Vagina (tissue), 2 donors: ENCODE measurements at regions not wholly inside any gene's neighbourhood (a gene's known extent, or its start where the extent isn't known, plus 50 kb on each side); places are given as distances from the start of the nearest gene placed in this dataset.

Experiments
- DNase-seq, 2 donors: peaks; one replicate each; pipeline ENCODE4 v3.0.0-alpha.2; 2017; ENCODE audit errors: extremely low spot score in 2 of 2
- H3K27ac ChIP-seq: fragments of 200-600 bp; sonication (generic); one replicate; pipeline ENCODE4 v1.5.1; 2019
- H3K27me3 ChIP-seq: fragments of 200-600 bp; sonication (generic); one replicate; pipeline ENCODE4 v1.5.1; 2019
- H3K36me3 ChIP-seq, 2 donors: fragments of 200-600 bp; sonication (generic); one replicate each; pipeline ENCODE4 v1.5.1; 2017 to 2019
- H3K4me1 ChIP-seq: fragments of 200-600 bp; sonication (generic); one replicate; pipeline ENCODE4 v1.5.1; 2019
- H3K4me3 ChIP-seq, 2 donors: fragments of 200-600 bp; sonication (generic); 1 replicate in 1 of 2; 2 replicates in 1 of 2; pipeline ENCODE4 v1.5.1; 2016 to 2019
- H3K9me3 ChIP-seq: fragments of 200-600 bp; sonication (generic); one replicate; pipeline ENCODE4 v1.5.1; 2019
- POLR2A ChIP-seq, 2 donors: fragments of 450-650 bp; IDR thresholded peaks; one replicate each; pipeline ENCODE4 v1.6.1; 2017; ENCODE audit warnings: antibody characterized with exemption in 2 of 2, mild to moderate bottlenecking in 2 of 2, moderate library complexity in 2 of 2
- POLR2AphosphoS5 ChIP-seq, 2 donors: sonication (generic); formaldehyde crosslinking; IDR thresholded peaks; one replicate each; pipeline ENCODE4 v1.9.0; 2017; ENCODE audit warnings: antibody characterized with exemption in 2 of 2, mild to moderate bottlenecking in 2 of 2, low read depth in 1 of 2; ENCODE audit not compliant: insufficient read depth in 1 of 2
- intact Hi-C: fragments of 100-400 bp; cut with DNase I; formaldehyde crosslinking; loops from one replicate; pipeline ENCODE4 v1.15.1; 2023
- TF ChIP-seq, protein P1 (sequence below), 3 experiments: fragments of 450-650 bp in 2 of 3; fragments of 200-600 bp in 1 of 3; sonication (generic) in 1 of 3; IDR thresholded peaks; one replicate each; pipeline ENCODE4 v1.5.1; 2017 to 2019; ENCODE audit warnings: antibody characterized with exemption in 3 of 3, mild to moderate bottlenecking in 2 of 3, moderate library complexity in 2 of 3

DNA sequence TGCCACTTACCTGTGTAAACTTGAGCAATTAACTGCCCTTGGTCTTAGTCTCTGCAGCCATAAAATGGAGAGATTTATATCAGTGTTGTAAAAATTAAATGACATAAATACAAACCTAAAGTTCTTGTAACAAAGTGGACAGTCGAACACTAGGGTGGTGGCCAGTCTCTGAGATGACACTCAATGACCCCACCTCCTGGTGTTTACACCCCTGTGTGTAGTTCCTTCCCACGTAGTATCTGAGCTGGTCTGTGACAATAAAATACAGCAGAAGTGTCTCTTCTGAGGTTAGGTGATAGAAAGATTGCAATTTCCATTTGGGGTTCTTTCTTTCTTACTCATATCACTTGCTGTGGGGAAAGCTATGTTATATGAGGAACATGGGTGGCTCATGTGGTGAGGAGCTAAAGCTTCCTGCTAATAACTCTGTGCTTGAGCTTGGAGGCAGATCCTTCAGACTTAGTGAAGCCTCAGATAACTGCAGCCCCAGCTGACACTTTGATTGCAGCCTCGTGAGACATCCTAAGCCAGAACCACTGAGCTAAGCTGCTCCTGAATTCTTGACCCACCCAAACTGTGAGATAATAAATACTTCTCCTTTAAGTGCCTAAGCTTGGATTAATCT is 173.4 kb upstream of the CHD1 start:
- DNase-seq = no peak
- no peak overlapping the region for H3K4me3 ChIP-seq
- no peaks in the 10 kb centered on the region for H3K4me1 ChIP-seq
- H3K27ac ChIP-seq = no peak overlapping the region
- TF ChIP-seq POLR2AphosphoS5 (IDR thresholded peaks at IDR 0.05; ENCODE audit: insufficient read depth in 1 of 2, low read depth in 1 of 2) (no peak), POLR2A (IDR thresholded peaks at IDR 0.05) (no peak)
- TF ChIP-seq, protein P1, sequence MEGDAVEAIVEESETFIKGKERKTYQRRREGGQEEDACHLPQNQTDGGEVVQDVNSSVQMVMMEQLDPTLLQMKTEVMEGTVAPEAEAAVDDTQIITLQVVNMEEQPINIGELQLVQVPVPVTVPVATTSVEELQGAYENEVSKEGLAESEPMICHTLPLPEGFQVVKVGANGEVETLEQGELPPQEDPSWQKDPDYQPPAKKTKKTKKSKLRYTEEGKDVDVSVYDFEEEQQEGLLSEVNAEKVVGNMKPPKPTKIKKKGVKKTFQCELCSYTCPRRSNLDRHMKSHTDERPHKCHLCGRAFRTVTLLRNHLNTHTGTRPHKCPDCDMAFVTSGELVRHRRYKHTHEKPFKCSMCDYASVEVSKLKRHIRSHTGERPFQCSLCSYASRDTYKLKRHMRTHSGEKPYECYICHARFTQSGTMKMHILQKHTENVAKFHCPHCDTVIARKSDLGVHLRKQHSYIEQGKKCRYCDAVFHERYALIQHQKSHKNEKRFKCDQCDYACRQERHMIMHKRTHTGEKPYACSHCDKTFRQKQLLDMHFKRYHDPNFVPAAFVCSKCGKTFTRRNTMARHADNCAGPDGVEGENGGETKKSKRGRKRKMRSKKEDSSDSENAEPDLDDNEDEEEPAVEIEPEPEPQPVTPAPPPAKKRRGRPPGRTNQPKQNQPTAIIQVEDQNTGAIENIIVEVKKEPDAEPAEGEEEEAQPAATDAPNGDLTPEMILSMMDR (IDR thresholded peaks at IDR 0.05) = no peak
- no peaks in the 10 kb centered on the region for H3K9me3 ChIP-seq
- intact Hi-C loops = no loop called here
- no peaks in the 10 kb centered on the region for H3K36me3 ChIP-seq
- H3K27me3 ChIP-seq = no peaks in the 10 kb centered on the region

DNA sequence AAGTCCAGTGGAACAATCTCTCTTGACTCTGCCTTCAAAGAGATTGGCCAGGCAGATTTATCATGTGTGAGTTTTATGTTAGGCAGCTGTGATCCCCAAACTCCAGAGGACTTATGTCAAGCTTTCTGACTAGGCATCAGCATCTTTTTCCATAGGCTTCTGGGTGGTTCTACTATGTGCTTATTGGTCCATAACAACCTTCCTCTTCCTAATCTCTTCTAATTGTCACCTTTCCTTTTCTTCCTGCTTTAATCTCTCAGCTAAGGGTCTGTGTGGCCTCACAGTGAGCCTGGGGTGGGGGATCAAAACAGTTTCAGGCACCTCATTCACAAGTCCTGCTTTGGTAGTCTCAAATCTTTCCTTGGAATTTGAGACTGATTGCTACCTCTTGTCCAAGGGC is 170.9 kb upstream of the CHD1 start:
- TF ChIP-seq POLR2A (IDR thresholded peaks at IDR 0.05) (no peak), POLR2AphosphoS5 (IDR thresholded peaks at IDR 0.05; ENCODE audit: insufficient read depth in 1 of 2, low read depth in 1 of 2) (no peak)
- TF ChIP-seq, protein P1 (IDR thresholded peaks at IDR 0.05) = no peak

DNA sequence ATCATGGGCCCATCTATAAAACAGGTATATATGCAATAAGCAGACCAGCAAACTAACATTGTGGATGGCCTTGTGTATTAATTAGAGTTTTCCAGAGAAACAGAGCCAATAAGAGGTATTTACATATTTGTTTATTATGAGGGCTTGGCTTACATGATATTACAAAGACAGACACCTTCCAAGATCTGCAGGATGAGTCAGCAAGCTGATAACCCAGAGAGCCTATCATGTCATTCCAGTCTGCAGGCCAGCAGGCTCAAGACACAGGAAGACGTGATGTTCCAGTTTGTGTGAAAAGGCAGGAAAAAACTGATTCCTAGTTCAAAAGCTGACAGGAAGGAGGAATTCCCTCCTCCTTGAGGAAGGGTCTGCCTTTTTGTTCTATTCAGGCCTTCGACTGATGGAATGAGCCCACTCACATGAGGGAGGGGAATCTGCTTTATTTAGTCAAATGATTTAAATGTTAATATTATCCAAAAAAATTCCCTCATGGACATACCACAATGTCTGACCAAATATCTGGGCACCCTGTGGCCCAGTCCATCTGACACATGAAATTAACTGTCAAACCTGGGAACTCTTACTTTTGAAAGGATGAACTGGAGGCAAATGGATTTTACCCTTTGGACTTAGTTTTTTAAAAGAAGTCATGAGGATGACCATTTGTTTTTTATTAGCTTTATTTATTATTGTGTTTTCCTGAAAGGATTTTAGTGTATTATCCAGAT is 161.2 kb upstream of the CHD1 start:
- Histone ChIP-seq H3K9me3 (no peaks in the 10 kb centered on the region), H3K27me3 (no peaks in the 10 kb centered on the region), H3K27ac (no peak overlapping the region), H3K36me3 (no peaks in the 10 kb centered on the region), H3K4me1 (no peaks in the 10 kb centered on the region), H3K4me3 (no peak overlapping the region)
- DNase-seq = no peak
- TF ChIP-seq POLR2AphosphoS5 (IDR thresholded peaks at IDR 0.05; ENCODE audit: insufficient read depth in 1 of 2, low read depth in 1 of 2) (no peak), POLR2A (IDR thresholded peaks at IDR 0.05) (no peak)
- TF ChIP-seq, protein P1 (IDR thresholded peaks at IDR 0.05) = no peak
- intact Hi-C loops = no loop called here

More for the DNA sequence above, 170.9 kb upstream of the CHD1 start:
- Histone ChIP-seq H3K27me3 (no peaks in the 10 kb centered on the region), H3K4me3 (no peak overlapping the region), H3K4me1 (no peaks in the 10 kb centered on the region), H3K27ac (no peak overlapping the region), H3K36me3 (no peaks in the 10 kb centered on the region), H3K9me3 (no peaks in the 10 kb centered on the region)
- intact Hi-C loops = no loop called here
- no peak for DNase-seq

DNA sequence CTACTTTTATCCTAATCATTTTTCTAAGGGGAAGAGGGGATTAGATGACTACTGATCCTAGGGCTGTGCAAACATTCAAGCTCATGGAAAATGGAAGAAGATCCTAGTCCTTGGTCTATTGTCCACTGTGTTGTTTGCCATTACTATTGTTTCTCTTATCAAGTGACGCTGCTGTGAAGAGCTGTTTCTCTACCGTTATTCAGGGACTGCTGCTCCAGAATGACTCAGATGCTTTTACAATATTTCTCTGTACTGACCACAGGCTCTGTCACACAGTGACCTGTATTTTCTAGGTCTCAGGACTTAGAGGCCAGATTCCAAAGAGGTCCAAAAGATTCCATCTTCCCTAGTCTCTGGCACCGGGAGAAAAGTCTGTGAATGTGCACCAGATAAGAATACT is 159.5 kb upstream of the CHD1 start:
- Histone ChIP-seq H3K4me3 (no peak overlapping the region), H3K36me3 (no peaks in the 10 kb centered on the region), H3K4me1 (no peaks in the 10 kb centered on the region), H3K27me3 (no peaks in the 10 kb centered on the region), H3K27ac (no peak overlapping the region), H3K9me3 (no peaks in the 10 kb centered on the region)
- no peak for DNase-seq
- intact Hi-C loops = no loop called here
- TF ChIP-seq, protein P1 (IDR thresholded peaks at IDR 0.05) = no peak
- TF ChIP-seq POLR2AphosphoS5 (IDR thresholded peaks at IDR 0.05; ENCODE audit: insufficient read depth in 1 of 2, low read depth in 1 of 2) = no peak
- TF ChIP-seq POLR2A (IDR thresholded peaks at IDR 0.05) = no peak

DNA sequence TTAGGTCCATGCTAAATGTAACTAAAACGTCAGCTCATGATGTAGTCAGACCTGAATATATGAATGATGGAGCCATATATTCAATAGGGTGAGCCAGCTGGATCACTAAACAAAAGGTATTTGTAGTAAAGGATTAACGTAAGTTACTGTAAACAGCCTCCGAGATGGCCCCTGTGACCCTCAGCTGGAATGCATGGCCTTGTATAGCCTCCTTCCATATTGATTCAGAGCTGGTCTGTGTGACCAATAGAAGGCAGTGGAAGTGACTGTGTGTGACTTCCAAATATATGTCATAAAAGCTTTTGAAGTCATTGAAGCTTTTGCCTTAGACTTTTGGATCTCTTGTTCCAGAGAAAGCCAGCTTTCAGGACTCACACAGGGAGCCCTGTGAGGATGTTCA is 154.4 kb upstream of the CHD1 start:
- H3K9me3 ChIP-seq = no peaks in the 10 kb centered on the region
- no peak overlapping the region for H3K27ac ChIP-seq
- no peak for DNase-seq
- H3K27me3 ChIP-seq = no peaks in the 10 kb centered on the region
- no peaks in the 10 kb centered on the region for H3K36me3 ChIP-seq
- intact Hi-C loops = no loop called here
- TF ChIP-seq, protein P1 (IDR thresholded peaks at IDR 0.05) = no peak
- TF ChIP-seq POLR2A (IDR thresholded peaks at IDR 0.05) (no peak), POLR2AphosphoS5 (IDR thresholded peaks at IDR 0.05; ENCODE audit: insufficient read depth in 1 of 2, low read depth in 1 of 2) (no peak)
- no peak overlapping the region for H3K4me3 ChIP-seq
- H3K4me1 ChIP-seq = no peaks in the 10 kb centered on the region
